Cardiac fibroblast (primary cell): ENCODE measurements at regions not wholly inside any gene's neighbourhood (a gene's known extent, or its start where the extent isn't known, plus 50 kb on each side); places are given as distances from the start of the nearest gene placed in this dataset.

ENCODE experiments used
- DNase-seq, 2 donors: peaks; one replicate each; pipeline versions ENCODE4 v3.0.0 to v3.0.0-alpha.2; 2010; ENCODE audit warnings: low read depth in 2 of 2
- H3K4me3 ChIP-seq, 2 donors: replicated peaks in 1 of 2; 1 replicate in 1 of 2; 2 replicates in 1 of 2; pipeline ENCODE4 v1.5.1; 2011; ENCODE audit warnings: low read depth in 2 of 2, low read length in 2 of 2, mild to moderate bottlenecking in 2 of 2, moderate library complexity in 1 of 2
- TF ChIP-seq, protein P1 (sequence below): IDR thresholded peaks from one replicate; pipeline ENCODE4 v1.5.1; 2011; ENCODE audit warnings: low read depth, mild to moderate bottlenecking, low read length, inconsistent platforms

DNA sequence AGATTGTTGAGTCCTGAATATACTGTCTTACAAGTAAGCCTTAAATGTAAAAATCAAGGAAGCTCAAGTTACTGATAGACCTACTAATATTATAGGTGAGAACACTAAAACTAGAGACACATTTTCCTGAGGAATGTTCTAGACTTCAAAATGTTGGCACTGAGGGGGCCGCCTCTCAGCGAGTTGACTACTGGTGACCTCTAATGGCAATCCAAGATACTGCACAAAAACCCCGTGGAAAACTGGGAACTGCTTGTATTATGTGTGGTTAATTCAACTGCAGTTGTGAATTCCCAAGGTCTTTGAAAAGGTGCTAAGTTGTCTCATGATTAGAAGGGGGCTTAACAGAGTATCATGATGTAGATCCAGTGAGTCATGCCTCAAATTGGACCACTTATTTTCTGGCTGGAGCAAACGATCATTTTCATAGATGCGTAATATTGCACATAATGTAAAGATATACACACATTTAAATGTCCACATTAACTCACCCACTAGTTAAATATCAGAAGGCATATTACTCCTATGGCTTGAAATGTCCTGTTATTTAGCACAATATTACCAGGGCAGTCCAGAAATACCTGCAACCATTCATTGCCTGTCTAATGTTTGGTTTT lies 336.2 kb downstream of the FOXA2 start:
- TF ChIP-seq, protein P1, sequence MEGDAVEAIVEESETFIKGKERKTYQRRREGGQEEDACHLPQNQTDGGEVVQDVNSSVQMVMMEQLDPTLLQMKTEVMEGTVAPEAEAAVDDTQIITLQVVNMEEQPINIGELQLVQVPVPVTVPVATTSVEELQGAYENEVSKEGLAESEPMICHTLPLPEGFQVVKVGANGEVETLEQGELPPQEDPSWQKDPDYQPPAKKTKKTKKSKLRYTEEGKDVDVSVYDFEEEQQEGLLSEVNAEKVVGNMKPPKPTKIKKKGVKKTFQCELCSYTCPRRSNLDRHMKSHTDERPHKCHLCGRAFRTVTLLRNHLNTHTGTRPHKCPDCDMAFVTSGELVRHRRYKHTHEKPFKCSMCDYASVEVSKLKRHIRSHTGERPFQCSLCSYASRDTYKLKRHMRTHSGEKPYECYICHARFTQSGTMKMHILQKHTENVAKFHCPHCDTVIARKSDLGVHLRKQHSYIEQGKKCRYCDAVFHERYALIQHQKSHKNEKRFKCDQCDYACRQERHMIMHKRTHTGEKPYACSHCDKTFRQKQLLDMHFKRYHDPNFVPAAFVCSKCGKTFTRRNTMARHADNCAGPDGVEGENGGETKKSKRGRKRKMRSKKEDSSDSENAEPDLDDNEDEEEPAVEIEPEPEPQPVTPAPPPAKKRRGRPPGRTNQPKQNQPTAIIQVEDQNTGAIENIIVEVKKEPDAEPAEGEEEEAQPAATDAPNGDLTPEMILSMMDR = peak; percentile 34
- DNase-seq = peak in 1 of 2 donors; percentile 8

DNA sequence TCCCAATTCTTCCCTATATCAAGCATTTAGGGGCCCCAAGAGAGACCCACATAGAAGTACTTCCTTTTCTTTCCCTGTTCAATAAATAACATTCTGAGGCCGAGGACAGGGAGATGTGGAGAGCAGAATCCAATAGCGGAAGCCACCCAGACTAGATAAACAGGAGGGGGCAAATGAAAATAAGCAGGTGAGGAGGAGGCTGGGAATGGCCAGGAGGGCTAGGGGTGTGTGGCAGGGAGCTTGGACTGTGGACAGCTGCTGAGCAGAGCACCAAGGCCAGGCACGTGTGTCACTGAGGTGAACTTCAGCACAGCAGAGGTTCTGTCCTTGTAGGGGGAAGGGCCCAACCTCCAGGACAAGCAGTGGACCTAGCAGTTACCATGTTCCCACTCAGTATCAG lies 339.2 kb downstream of the FOXA2 start:
- TF ChIP-seq, protein P1 = no peak
- H3K4me3 ChIP-seq = no peak overlapping the region
- no peak for DNase-seq

More for the DNA sequence above, 336.2 kb downstream of the FOXA2 start:
- no peak overlapping the region for H3K4me3 ChIP-seq

DNA sequence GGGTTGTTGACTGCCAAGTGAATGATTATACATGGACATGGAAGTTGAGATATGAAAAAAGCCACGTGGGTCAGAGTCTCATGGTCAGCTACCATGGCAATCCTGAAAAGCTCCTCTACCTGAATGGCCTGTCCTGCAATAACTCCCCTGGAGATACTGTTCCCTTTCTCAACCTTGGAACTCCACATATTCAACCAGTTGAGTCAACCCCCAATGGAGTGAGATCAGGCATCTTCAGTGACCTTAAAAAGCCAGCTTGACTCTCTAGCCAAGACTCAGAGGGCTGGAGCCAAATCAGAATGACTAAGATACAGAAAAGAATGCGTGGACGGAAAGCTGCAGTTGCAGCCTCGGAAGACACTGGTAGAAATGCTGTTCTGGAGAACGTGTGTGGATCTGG lies 341.3 kb downstream of the FOXA2 start:
- TF ChIP-seq, protein P1 = no peak
- no peak for DNase-seq

DNA sequence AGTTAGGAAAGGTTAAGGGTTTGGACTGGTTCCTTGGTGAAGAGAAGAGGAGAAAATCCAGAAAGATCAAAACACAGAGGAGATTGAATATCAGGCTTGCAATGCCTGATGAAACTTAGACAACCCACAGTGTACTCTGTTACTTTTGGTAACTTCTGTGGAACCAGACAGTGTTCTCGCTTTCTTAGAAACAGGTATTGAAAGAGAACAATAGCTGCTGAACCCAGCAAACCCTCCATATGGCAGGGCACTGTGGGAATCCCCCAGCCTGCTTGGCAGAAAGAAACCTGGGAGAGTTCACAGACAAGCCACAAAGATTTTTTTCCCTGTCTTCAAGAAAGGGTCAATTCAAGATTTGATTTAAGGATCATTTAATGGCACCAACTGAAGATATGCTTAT lies 342.8 kb downstream of the FOXA2 start:
- no peak overlapping the region for H3K4me3 ChIP-seq
- DNase-seq = no peak
- TF ChIP-seq, protein P1 = no peak

More for the DNA sequence above, 341.3 kb downstream of the FOXA2 start:
- no peak overlapping the region for H3K4me3 ChIP-seq

DNA sequence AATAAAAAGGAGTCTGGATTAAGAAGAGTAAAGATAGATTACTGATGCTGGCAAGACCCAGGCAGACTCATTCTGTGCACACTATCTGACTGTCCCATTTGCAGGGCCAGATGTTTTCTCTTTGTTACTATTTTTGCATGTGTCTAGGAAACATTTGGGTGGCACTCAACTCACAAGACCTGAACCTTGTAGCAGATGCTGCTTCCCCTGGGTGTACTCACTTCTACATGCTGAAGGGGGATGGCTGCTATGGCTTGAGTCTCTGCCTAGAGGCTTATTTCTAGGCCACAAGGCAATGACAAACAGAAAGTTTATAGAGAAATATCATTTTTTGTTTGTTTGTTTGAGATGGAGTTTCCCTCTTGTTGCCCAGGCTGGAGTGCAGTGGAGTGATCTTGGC lies 351.4 kb downstream of the FOXA2 start:
- TF ChIP-seq, protein P1 = no peak
- no peak overlapping the region for H3K4me3 ChIP-seq
- no peak for DNase-seq

DNA sequence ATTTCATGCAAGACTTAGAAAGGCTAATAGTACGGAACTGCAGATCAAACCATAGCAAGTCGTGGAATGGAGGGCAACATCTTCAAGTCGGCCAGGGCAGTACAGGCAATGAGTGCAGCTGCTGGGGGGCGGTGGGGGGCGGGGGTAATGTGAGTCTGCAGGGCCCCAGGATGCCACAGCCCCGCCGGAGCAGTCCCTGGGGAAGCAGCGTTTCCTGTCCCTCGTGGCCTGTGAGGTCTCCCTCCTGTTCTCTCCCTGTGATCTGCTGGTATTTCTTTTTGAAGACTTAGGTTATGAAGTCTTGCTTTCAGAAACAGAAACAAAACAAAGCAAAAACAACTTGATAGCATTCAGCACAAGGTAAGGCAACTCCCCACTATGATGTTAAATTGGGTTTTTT lies 351.9 kb downstream of the FOXA2 start:
- no peak for DNase-seq
- H3K4me3 ChIP-seq = no peak overlapping the region
- TF ChIP-seq, protein P1 = no peak
